ENCODE measurements at regions not wholly inside any gene's neighbourhood (a gene's known extent, or its start where the extent isn't known, plus 50 kb on each side); places are given as distances from the start of the nearest gene placed in this dataset.

- H2AFZ ChIP-seq (ENCODE audit: low read length), result no peak overlapping the region
- H3K36me3 ChIP-seq (ENCODE audit: insufficient read depth, low read length), result no peaks in the 10 kb centered on the region
- TF ChIP-seq, protein P1, sequence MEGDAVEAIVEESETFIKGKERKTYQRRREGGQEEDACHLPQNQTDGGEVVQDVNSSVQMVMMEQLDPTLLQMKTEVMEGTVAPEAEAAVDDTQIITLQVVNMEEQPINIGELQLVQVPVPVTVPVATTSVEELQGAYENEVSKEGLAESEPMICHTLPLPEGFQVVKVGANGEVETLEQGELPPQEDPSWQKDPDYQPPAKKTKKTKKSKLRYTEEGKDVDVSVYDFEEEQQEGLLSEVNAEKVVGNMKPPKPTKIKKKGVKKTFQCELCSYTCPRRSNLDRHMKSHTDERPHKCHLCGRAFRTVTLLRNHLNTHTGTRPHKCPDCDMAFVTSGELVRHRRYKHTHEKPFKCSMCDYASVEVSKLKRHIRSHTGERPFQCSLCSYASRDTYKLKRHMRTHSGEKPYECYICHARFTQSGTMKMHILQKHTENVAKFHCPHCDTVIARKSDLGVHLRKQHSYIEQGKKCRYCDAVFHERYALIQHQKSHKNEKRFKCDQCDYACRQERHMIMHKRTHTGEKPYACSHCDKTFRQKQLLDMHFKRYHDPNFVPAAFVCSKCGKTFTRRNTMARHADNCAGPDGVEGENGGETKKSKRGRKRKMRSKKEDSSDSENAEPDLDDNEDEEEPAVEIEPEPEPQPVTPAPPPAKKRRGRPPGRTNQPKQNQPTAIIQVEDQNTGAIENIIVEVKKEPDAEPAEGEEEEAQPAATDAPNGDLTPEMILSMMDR (IDR thresholded peaks at IDR 0.05; ENCODE audit: low read length), result no peak
- TF ChIP-seq EZH2 (IDR thresholded peaks at IDR 0.05; ENCODE audit: borderline replicate concordance, low read length), result no peak
- no peak overlapping the region for H3K4me3 ChIP-seq (ENCODE audit: low read depth, low read length, poor library complexity, severe bottlenecking)
- H3F3A ChIP-seq (ENCODE audit: insufficient read depth, low read length), result no peaks in the 10 kb centered on the region
- no peaks in the 10 kb centered on the region for H4K20me1 ChIP-seq (ENCODE audit: insufficient read depth, low read length)
- no peaks in the 10 kb centered on the region for H3K9me2 ChIP-seq (ENCODE audit: low read depth, low read length)
- no peak overlapping the region for H3K9ac ChIP-seq (ENCODE audit: low read length)
- no peak overlapping the region for H3K4me2 ChIP-seq (ENCODE audit: low read length)
- no peaks in the 10 kb centered on the region for H3K4me1 ChIP-seq (ENCODE audit: insufficient read depth, low read length, severe bottlenecking)
- no peaks in the 10 kb centered on the region for H3K79me2 ChIP-seq (ENCODE audit: insufficient read depth, low read length)
- no peaks in the 10 kb centered on the region for H3K9me3 ChIP-seq (ENCODE audit: low read length)
- no peak overlapping the region for H3K27ac ChIP-seq (ENCODE audit: low read depth, low read length, poor library complexity, severe bottlenecking)
- no peaks in the 10 kb centered on the region for H3K27me3 ChIP-seq (ENCODE audit: insufficient read depth, low read length)
These were observed 284.6 kb upstream of the KIF2B start for GRCh38 chr17:53538129-53538617.

- no peaks in the 10 kb centered on the region for H3K4me1 ChIP-seq (ENCODE audit: insufficient read depth, low read length, severe bottlenecking)
- no peaks in the 10 kb centered on the region for H4K20me1 ChIP-seq (ENCODE audit: insufficient read depth, low read length)
- no peak overlapping the region for H3K4me3 ChIP-seq (ENCODE audit: low read depth, low read length, poor library complexity, severe bottlenecking)
- H3K27ac ChIP-seq (ENCODE audit: low read depth, low read length, poor library complexity, severe bottlenecking), result no peak overlapping the region
- H3K4me2 ChIP-seq (ENCODE audit: low read length), result no peak overlapping the region
- TF ChIP-seq, protein P1 (IDR thresholded peaks at IDR 0.05; ENCODE audit: low read length), result no peak
- TF ChIP-seq EZH2 (IDR thresholded peaks at IDR 0.05; ENCODE audit: borderline replicate concordance, low read length), result no peak
- H3K27me3 ChIP-seq (ENCODE audit: insufficient read depth, low read length), result no peaks in the 10 kb centered on the region
- no peak overlapping the region for H3K9ac ChIP-seq (ENCODE audit: low read length)
- no peaks in the 10 kb centered on the region for H3K9me3 ChIP-seq (ENCODE audit: low read length)
- no peaks in the 10 kb centered on the region for H3K36me3 ChIP-seq (ENCODE audit: insufficient read depth, low read length)
- no peaks in the 10 kb centered on the region for H3K79me2 ChIP-seq (ENCODE audit: insufficient read depth, low read length)
- H2AFZ ChIP-seq (ENCODE audit: low read length), result no peak overlapping the region
- no peaks in the 10 kb centered on the region for H3K9me2 ChIP-seq (ENCODE audit: low read depth, low read length)
- H3F3A ChIP-seq (ENCODE audit: insufficient read depth, low read length), result no peaks in the 10 kb centered on the region
These were observed 295.3 kb upstream of the KIF2B start for GRCh38 chr17:53527473-53527872.

GRCh38 chr17:53525590-53525989 lies 297.1 kb upstream of the KIF2B start:
- Histone ChIP-seq H3K36me3 (ENCODE audit: insufficient read depth, low read length) (no peaks in the 10 kb centered on the region), H3K4me1 (ENCODE audit: insufficient read depth, low read length, severe bottlenecking) (no peaks in the 10 kb centered on the region), H3K4me2 (ENCODE audit: low read length) (no peak overlapping the region)

More at GRCh38 chr17:53525590-53525989, 297.1 kb upstream of the KIF2B start:
- Histone ChIP-seq H3K27ac (ENCODE audit: low read depth, low read length, poor library complexity, severe bottlenecking) (no peak overlapping the region), H3K4me3 (ENCODE audit: low read depth, low read length, poor library complexity, severe bottlenecking) (no peak overlapping the region), H4K20me1 (ENCODE audit: insufficient read depth, low read length) (no peaks in the 10 kb centered on the region), H3F3A (ENCODE audit: insufficient read depth, low read length) (no peaks in the 10 kb centered on the region), H3K9me3 (ENCODE audit: low read length) (no peaks in the 10 kb centered on the region), H3K9ac (ENCODE audit: low read length) (no peak overlapping the region), H3K79me2 (ENCODE audit: insufficient read depth, low read length) (no peaks in the 10 kb centered on the region), H3K9me2 (ENCODE audit: low read depth, low read length) (no peaks in the 10 kb centered on the region), H2AFZ (ENCODE audit: low read length) (no peak overlapping the region), H3K27me3 (ENCODE audit: insufficient read depth, low read length) (no peaks in the 10 kb centered on the region)
- TF ChIP-seq, protein P1 (IDR thresholded peaks at IDR 0.05; ENCODE audit: low read length), result no peak
- TF ChIP-seq EZH2 (IDR thresholded peaks at IDR 0.05; ENCODE audit: borderline replicate concordance, low read length), result no peak

All from OCI-LY1 (cell line).